ENCODE measurements at regions not wholly inside any gene's neighbourhood (a gene's known extent, or its start where the extent isn't known, plus 50 kb on each side); places are given as distances from the start of the nearest gene placed in this dataset.

GRCh38 chr6:1109134-1109533, 202.8 kb upstream of the FOXQ1 start:
- no peak for TF ChIP-seq POLR2A (IDR thresholded peaks at IDR 0.05)
- TF ChIP-seq, protein P1, sequence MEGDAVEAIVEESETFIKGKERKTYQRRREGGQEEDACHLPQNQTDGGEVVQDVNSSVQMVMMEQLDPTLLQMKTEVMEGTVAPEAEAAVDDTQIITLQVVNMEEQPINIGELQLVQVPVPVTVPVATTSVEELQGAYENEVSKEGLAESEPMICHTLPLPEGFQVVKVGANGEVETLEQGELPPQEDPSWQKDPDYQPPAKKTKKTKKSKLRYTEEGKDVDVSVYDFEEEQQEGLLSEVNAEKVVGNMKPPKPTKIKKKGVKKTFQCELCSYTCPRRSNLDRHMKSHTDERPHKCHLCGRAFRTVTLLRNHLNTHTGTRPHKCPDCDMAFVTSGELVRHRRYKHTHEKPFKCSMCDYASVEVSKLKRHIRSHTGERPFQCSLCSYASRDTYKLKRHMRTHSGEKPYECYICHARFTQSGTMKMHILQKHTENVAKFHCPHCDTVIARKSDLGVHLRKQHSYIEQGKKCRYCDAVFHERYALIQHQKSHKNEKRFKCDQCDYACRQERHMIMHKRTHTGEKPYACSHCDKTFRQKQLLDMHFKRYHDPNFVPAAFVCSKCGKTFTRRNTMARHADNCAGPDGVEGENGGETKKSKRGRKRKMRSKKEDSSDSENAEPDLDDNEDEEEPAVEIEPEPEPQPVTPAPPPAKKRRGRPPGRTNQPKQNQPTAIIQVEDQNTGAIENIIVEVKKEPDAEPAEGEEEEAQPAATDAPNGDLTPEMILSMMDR (IDR thresholded peaks at IDR 0.05) = no peak

Data from ovary (tissue), 3 donors.